Right hindlimb (tissue), 1 donor: ENCODE measurements at regions not wholly inside any gene's neighbourhood (a gene's known extent, or its start where the extent isn't known, plus 50 kb on each side); places are given as distances from the start of the nearest gene placed in this dataset.

ENCODE experiments used
- DNase-seq: peaks from one replicate; pipeline ENCODE4 v3.0.0-alpha.2; 2018

GRCh38 chr2:100192300-100192699 is 49.9 kb upstream of the AFF3 start:
- no peak for DNase-seq
